ENCODE measurements at regions not wholly inside any gene's neighbourhood (a gene's known extent, or its start where the extent isn't known, plus 50 kb on each side); places are given as distances from the start of the nearest gene placed in this dataset.

GRCh38 chr5:61724102-61724501, 392.0 kb downstream of the ZSWIM6 start:
- TF ChIP-seq CTCF (IDR thresholded peaks at IDR 0.05) (no peak), POLR2AphosphoS5 (IDR thresholded peaks at IDR 0.05; ENCODE audit: insufficient read depth in 1 of 2, low read depth in 1 of 2) (no peak), POLR2A (IDR thresholded peaks at IDR 0.05) (no peak)

All from vagina (tissue), 2 donors.